GM12892 (cell line): ENCODE measurements at regions not wholly inside any gene's neighbourhood (a gene's known extent, or its start where the extent isn't known, plus 50 kb on each side); places are given as distances from the start of the nearest gene placed in this dataset.

ENCODE experiments used
- POLR2A ChIP-seq: IDR thresholded peaks from 2 replicates; pipeline ENCODE4 v1.6.1; 2011; ENCODE audit warnings: low read depth, low read length, control low read depth
- POLR2AphosphoS5 ChIP-seq: IDR thresholded peaks from 2 replicates; pipeline ENCODE4 v1.6.1; 2011; ENCODE audit warnings: low read depth, low read length, control low read depth
- TAF1 ChIP-seq: IDR thresholded peaks from 2 replicates; pipeline ENCODE4 v1.6.1; 2011; ENCODE audit warnings: low read depth, mild to moderate bottlenecking, control low read depth, low read length, borderline replicate concordance

- no peak for TF ChIP-seq TAF1
- TF ChIP-seq POLR2A = no peak
- TF ChIP-seq POLR2AphosphoS5 = no peak
Measured at GRCh38 chr6:144673807-144674206, 388.7 kb downstream of the UTRN start.
